ENCODE measurements at regions not wholly inside any gene's neighbourhood (a gene's known extent, or its start where the extent isn't known, plus 50 kb on each side); places are given as distances from the start of the nearest gene placed in this dataset.

- TF ChIP-seq POLR2AphosphoS5 (IDR thresholded peaks at IDR 0.05; ENCODE audit: low read depth, low read length) (no peak), REST (IDR thresholded peaks at IDR 0.05; ENCODE audit: insufficient read depth in 1 of 2, low read depth in 2 of 2, low read length in 2 of 2) (no peak)
These were observed 66.2 kb upstream of the ARID5B start for GRCh38 chr10:61835069-61835945.
